ENCODE measurements at regions not wholly inside any gene's neighbourhood (a gene's known extent, or its start where the extent isn't known, plus 50 kb on each side); places are given as distances from the start of the nearest gene placed in this dataset.

GRCh38 chr4:156158747-156159146 is 205.1 kb upstream of the CTSO start:
- Histone ChIP-seq H3K4me1 (ENCODE audit: control insufficient read depth, insufficient read depth, low read length) (no peaks in the 10 kb centered on the region), H3K36me3 (ENCODE audit: insufficient read depth, low read length) (no peaks in the 10 kb centered on the region), H3K9me3 (replicated peaks; ENCODE audit: low read length) (no peaks in the 10 kb centered on the region), H3K9ac (ENCODE audit: low read depth, low read length) (no peak overlapping the region), H3K4me3 (ENCODE audit: low read length) (no peak overlapping the region), H3K27me3 (ENCODE audit: control insufficient read depth, insufficient read depth, low read length) (no peaks in the 10 kb centered on the region), H3K4me2 (ENCODE audit: low read length) (no peak overlapping the region)

GRCh38 chr4:156154978-156155377 is 201.3 kb upstream of the CTSO start:
- no peak overlapping the region for H3K9ac ChIP-seq (ENCODE audit: low read depth, low read length)
- no peaks in the 10 kb centered on the region for H3K27me3 ChIP-seq (ENCODE audit: control insufficient read depth, insufficient read depth, low read length)
- no peaks in the 10 kb centered on the region for H3K9me3 ChIP-seq (replicated peaks; ENCODE audit: low read length)
- H3K4me2 ChIP-seq (ENCODE audit: low read length), result no peak overlapping the region
- no peak overlapping the region for H3K4me3 ChIP-seq (ENCODE audit: low read length)
- no peaks in the 10 kb centered on the region for H3K36me3 ChIP-seq (ENCODE audit: insufficient read depth, low read length)
- no peaks in the 10 kb centered on the region for H3K4me1 ChIP-seq (ENCODE audit: control insufficient read depth, insufficient read depth, low read length)

GRCh38 chr4:156146571-156146970 is 192.9 kb upstream of the CTSO start:
- H3K9ac ChIP-seq (ENCODE audit: low read depth, low read length), result no peak overlapping the region
- no peak overlapping the region for H3K4me2 ChIP-seq (ENCODE audit: low read length)
- no peaks in the 10 kb centered on the region for H3K36me3 ChIP-seq (ENCODE audit: insufficient read depth, low read length)
- H3K27me3 ChIP-seq (ENCODE audit: control insufficient read depth, insufficient read depth, low read length), result no peaks in the 10 kb centered on the region
- H3K4me1 ChIP-seq (ENCODE audit: control insufficient read depth, insufficient read depth, low read length), result no peaks in the 10 kb centered on the region
- no peaks in the 10 kb centered on the region for H3K9me3 ChIP-seq (replicated peaks; ENCODE audit: low read length)
- no peak overlapping the region for H3K4me3 ChIP-seq (ENCODE audit: low read length)

GRCh38 chr4:156144961-156145360 is 191.3 kb upstream of the CTSO start:
- Histone ChIP-seq H3K9ac (ENCODE audit: low read depth, low read length) (no peak overlapping the region), H3K27me3 (ENCODE audit: control insufficient read depth, insufficient read depth, low read length) (no peaks in the 10 kb centered on the region), H3K4me2 (ENCODE audit: low read length) (no peak overlapping the region), H3K4me1 (ENCODE audit: control insufficient read depth, insufficient read depth, low read length) (no peaks in the 10 kb centered on the region), H3K36me3 (ENCODE audit: insufficient read depth, low read length) (no peaks in the 10 kb centered on the region), H3K4me3 (ENCODE audit: low read length) (no peak overlapping the region), H3K9me3 (replicated peaks; ENCODE audit: low read length) (no peaks in the 10 kb centered on the region)

GRCh38 chr4:156138781-156139280 is 185.2 kb upstream of the CTSO start:
- H3K4me1 ChIP-seq (ENCODE audit: control insufficient read depth, insufficient read depth, low read length), result no peaks in the 10 kb centered on the region
- H3K9me3 ChIP-seq (replicated peaks; ENCODE audit: low read length), result no peaks in the 10 kb centered on the region
- H3K4me2 ChIP-seq (ENCODE audit: low read length), result no peak overlapping the region
- H3K9ac ChIP-seq (ENCODE audit: low read depth, low read length), result no peak overlapping the region
- no peak overlapping the region for H3K4me3 ChIP-seq (ENCODE audit: low read length)
- H3K27me3 ChIP-seq (ENCODE audit: control insufficient read depth, insufficient read depth, low read length), result no peaks in the 10 kb centered on the region
- H3K36me3 ChIP-seq (ENCODE audit: insufficient read depth, low read length), result no peaks in the 10 kb centered on the region

- no peaks in the 10 kb centered on the region for H3K9me3 ChIP-seq (replicated peaks; ENCODE audit: low read length)
- no peak overlapping the region for H3K4me3 ChIP-seq (ENCODE audit: low read length)
- H3K4me1 ChIP-seq (ENCODE audit: control insufficient read depth, insufficient read depth, low read length), result no peaks in the 10 kb centered on the region
Observed at GRCh38 chr4:156137679-156138473, 184.2 kb upstream of the CTSO start.

GRCh38 chr4:156132196-156132595 is 178.5 kb upstream of the CTSO start:
- Histone ChIP-seq H3K4me1 (ENCODE audit: control insufficient read depth, insufficient read depth, low read length) (no peaks in the 10 kb centered on the region), H3K36me3 (ENCODE audit: insufficient read depth, low read length) (no peaks in the 10 kb centered on the region), H3K9me3 (replicated peaks; ENCODE audit: low read length) (no peaks in the 10 kb centered on the region), H3K27me3 (ENCODE audit: control insufficient read depth, insufficient read depth, low read length) (no peaks in the 10 kb centered on the region), H3K4me2 (ENCODE audit: low read length) (no peak overlapping the region), H3K4me3 (ENCODE audit: low read length) (no peak overlapping the region), H3K9ac (ENCODE audit: low read depth, low read length) (no peak overlapping the region)

More at GRCh38 chr4:156137679-156138473, 184.2 kb upstream of the CTSO start:
- Histone ChIP-seq H3K9ac (ENCODE audit: low read depth, low read length) (no peak overlapping the region), H3K36me3 (ENCODE audit: insufficient read depth, low read length) (no peaks in the 10 kb centered on the region), H3K4me2 (ENCODE audit: low read length) (no peak overlapping the region), H3K27me3 (ENCODE audit: control insufficient read depth, insufficient read depth, low read length) (no peaks in the 10 kb centered on the region)

- no peaks in the 10 kb centered on the region for H3K27me3 ChIP-seq (ENCODE audit: control insufficient read depth, insufficient read depth, low read length)
- no peak overlapping the region for H3K4me3 ChIP-seq (ENCODE audit: low read length)
- H3K36me3 ChIP-seq (ENCODE audit: insufficient read depth, low read length), result no peaks in the 10 kb centered on the region
- no peaks in the 10 kb centered on the region for H3K4me1 ChIP-seq (ENCODE audit: control insufficient read depth, insufficient read depth, low read length)
- no peaks in the 10 kb centered on the region for H3K9me3 ChIP-seq (replicated peaks; ENCODE audit: low read length)
- H3K9ac ChIP-seq (ENCODE audit: low read depth, low read length), result no peak overlapping the region
- no peak overlapping the region for H3K4me2 ChIP-seq (ENCODE audit: low read length)
Observed at GRCh38 chr4:156128616-156129015, 174.9 kb upstream of the CTSO start.

- H3K4me1 ChIP-seq (ENCODE audit: control insufficient read depth, insufficient read depth, low read length), result peaks cover 30% of the 10 kb centered on the region
- H3K27me3 ChIP-seq (ENCODE audit: control insufficient read depth, insufficient read depth, low read length), result no peaks in the 10 kb centered on the region
- no peak overlapping the region for H3K9ac ChIP-seq (ENCODE audit: low read depth, low read length)
Observed at GRCh38 chr4:156118507-156119220, 165.0 kb upstream of the CTSO start.

GRCh38 chr4:156117743-156118142 is 164.1 kb upstream of the CTSO start:
- Histone ChIP-seq H3K9me3 (replicated peaks; ENCODE audit: low read length) (no peaks in the 10 kb centered on the region), H3K9ac (ENCODE audit: low read depth, low read length) (no peak overlapping the region), H3K4me1 (ENCODE audit: control insufficient read depth, insufficient read depth, low read length) (peaks cover 34% of the 10 kb centered on the region), H3K27me3 (ENCODE audit: control insufficient read depth, insufficient read depth, low read length) (no peaks in the 10 kb centered on the region), H3K4me3 (ENCODE audit: low read length) (no peak overlapping the region), H3K36me3 (ENCODE audit: insufficient read depth, low read length) (no peaks in the 10 kb centered on the region), H3K4me2 (ENCODE audit: low read length) (no peak overlapping the region)

More at GRCh38 chr4:156118507-156119220, 165.0 kb upstream of the CTSO start:
- Histone ChIP-seq H3K9me3 (replicated peaks; ENCODE audit: low read length) (no peaks in the 10 kb centered on the region), H3K4me3 (ENCODE audit: low read length) (no peak overlapping the region), H3K36me3 (ENCODE audit: insufficient read depth, low read length) (no peaks in the 10 kb centered on the region), H3K4me2 (ENCODE audit: low read length) (no peak overlapping the region)

- Histone ChIP-seq H3K4me3 (ENCODE audit: low read length) (no peak overlapping the region), H3K36me3 (ENCODE audit: insufficient read depth, low read length) (no peaks in the 10 kb centered on the region), H3K4me2 (ENCODE audit: low read length) (no peak overlapping the region), H3K9me3 (replicated peaks; ENCODE audit: low read length) (no peaks in the 10 kb centered on the region), H3K9ac (ENCODE audit: low read depth, low read length) (no peak overlapping the region), H3K4me1 (ENCODE audit: control insufficient read depth, insufficient read depth, low read length) (peaks cover 35% of the 10 kb centered on the region), H3K27me3 (ENCODE audit: control insufficient read depth, insufficient read depth, low read length) (no peaks in the 10 kb centered on the region)
Observed at GRCh38 chr4:156116991-156117390, 163.3 kb upstream of the CTSO start.
